ENCODE measurements at regions not wholly inside any gene's neighbourhood (a gene's known extent, or its start where the extent isn't known, plus 50 kb on each side); places are given as distances from the start of the nearest gene placed in this dataset.

- no peak for TF ChIP-seq CTCF (conservative IDR thresholded peaks at IDR 0.05)
- H3K27ac ChIP-seq = no peak overlapping the region
Observed at GRCh38 chr5:68924481-68925145, 169.2 kb upstream of the SLC30A5 start.

DNA sequence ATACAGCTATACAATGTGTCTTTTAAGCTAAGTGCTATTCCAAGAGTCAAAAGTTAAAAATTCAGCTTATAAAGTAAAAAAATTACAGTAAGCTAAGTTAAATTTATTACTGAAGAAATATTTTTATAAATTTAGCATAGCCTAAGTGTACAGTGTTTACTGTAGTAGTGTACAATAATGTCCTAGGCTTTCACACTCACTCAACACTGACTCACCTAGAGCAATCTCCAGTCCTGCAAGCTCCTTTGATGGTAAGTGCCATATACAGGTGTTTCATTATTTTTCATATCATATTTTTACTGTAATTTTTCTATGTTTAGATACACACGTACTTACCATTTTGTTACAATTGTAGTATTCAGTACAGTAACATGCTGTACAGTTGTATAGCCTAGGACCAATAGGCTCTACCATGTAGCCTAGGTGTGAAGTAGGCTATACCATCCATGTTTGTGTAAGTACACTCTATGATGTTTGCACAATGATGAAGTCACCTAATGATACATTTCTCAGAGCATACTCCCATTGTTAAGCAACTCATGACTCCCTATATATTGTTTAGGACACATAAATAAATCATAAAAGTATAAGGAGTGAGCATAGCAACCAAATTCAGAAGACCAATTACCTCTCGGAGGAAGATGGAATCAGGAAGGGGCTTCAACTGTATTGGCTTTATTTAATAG lies 165.1 kb upstream of the SLC30A5 start:
- no peak for TF ChIP-seq CTCF (conservative IDR thresholded peaks at IDR 0.05)
- H3K27ac ChIP-seq = no peak overlapping the region

- TF ChIP-seq CTCF (conservative IDR thresholded peaks at IDR 0.05) = no peak
- no peak overlapping the region for H3K27ac ChIP-seq
Observed at GRCh38 chr5:68930139-68930538, 163.7 kb upstream of the SLC30A5 start.

DNA sequence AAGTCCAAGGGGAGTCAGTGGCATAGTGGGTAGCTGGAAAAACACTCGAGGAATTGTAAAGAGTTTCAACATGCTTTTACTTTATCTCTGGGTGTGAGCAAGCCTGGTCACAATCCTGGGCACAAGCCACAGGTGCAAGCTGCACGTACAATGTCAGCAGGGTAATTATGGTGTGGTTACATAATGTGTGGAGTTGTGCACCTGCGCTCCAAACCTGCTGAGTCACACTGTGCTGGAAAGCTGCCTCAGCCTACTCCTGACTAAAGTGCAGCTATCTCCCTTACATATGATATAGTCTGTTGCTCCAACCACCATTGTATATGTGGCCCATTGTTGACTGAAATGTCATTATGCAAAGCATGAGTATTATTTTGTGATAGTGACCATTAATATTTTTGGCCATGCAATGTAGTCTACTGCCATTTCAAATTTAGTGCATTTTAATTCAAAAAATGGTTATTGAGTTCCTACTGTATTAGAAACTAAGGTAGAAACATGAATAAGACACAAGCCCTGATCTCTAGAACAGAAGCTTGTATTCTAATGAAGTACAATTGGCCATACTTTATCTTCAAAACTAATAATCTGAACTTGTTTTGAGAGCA lies 160.9 kb upstream of the SLC30A5 start:
- TF ChIP-seq CTCF (conservative IDR thresholded peaks at IDR 0.05) = no peak

DNA sequence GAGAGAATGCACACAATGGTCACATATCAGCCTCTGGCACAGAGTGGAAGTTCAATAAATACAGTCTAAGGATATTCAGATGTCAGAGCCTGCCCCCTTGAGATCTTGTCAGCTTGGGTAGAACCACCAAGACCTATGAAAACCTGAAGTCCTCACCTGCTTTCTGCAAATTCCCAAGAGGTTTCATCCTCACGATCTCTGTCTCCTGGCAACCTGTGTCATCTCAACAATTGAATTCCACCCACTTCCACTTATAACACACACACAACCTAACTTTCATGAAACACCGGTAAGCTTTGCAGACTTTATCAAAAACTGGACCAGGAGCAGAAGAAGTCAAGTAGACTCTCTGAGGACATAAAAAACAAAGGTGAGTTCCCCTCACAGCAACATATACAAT lies 151.6 kb upstream of the SLC30A5 start:
- no peak for TF ChIP-seq CTCF (conservative IDR thresholded peaks at IDR 0.05)
- H3K27ac ChIP-seq = no peak overlapping the region

More for the DNA sequence above, 160.9 kb upstream of the SLC30A5 start:
- H3K27ac ChIP-seq = no peak overlapping the region

GRCh38 chr5:68946728-68947127 lies 147.1 kb upstream of the SLC30A5 start:
- no peak overlapping the region for H3K27ac ChIP-seq
- no peak for TF ChIP-seq CTCF (conservative IDR thresholded peaks at IDR 0.05)

DNA sequence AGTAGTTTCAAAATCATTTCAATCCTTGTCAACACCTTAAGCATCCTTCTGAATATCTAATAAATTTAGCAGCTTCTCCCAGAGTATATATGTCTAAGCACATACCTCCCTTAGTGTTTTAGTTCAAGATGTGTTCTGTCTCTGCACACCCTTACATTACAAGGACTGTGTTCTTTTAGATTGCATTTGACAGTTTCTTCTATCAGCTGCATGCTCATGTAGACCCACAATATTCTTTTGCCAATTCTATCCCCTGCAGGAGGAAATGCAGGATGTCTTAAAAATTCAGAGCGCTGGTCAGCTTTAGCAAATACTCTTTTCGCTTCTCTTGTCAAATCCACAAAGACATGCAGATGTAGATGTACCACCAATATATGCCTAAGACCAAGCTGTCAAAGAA lies 145.8 kb upstream of the SLC30A5 start:
- no peak overlapping the region for H3K27ac ChIP-seq
- TF ChIP-seq CTCF (conservative IDR thresholded peaks at IDR 0.05) = no peak
